Heart left ventricle (tissue), 16 donors: ENCODE measurements at regions not wholly inside any gene's neighbourhood (a gene's known extent, or its start where the extent isn't known, plus 50 kb on each side); places are given as distances from the start of the nearest gene placed in this dataset.

Experiments used
- ATAC-seq, 4 donors: fragments of 200-7000 bp; cut with Tn5 transposase; one replicate each; pipeline ENCODE4 v1.9.1; 2020 to 2022; ENCODE audit warnings: moderate library complexity in 4 of 4, mild to moderate bottlenecking in 3 of 4, moderate number of reproducible peaks in 1 of 4
- DNase-seq, 5 donors: peaks; one replicate each; pipeline ENCODE4 v3.0.0-alpha.2; 2020
- H3K27ac ChIP-seq, 12 donors: fragments of 200-600 bp; sonication (generic) in 4 of 12; one replicate each; pipeline versions ENCODE4 v1.5.0 to v1.8.0; 2016 to 2022; ENCODE audit warnings: mild to moderate bottlenecking in 2 of 12
- H3K27me3 ChIP-seq, 9 donors: fragments of 200-600 bp; sonication (generic) in 2 of 9; one replicate each; pipeline versions ENCODE4 v1.5.1 to v1.8.0; 2016 to 2022; ENCODE audit warnings: mild to moderate bottlenecking in 3 of 9
- H3K36me3 ChIP-seq, 9 donors: fragments of 200-600 bp; sonication (generic) in 2 of 9; one replicate each; pipeline versions ENCODE4 v1.5.0 to v1.8.0; 2018 to 2022; ENCODE audit warnings: mild to moderate bottlenecking in 2 of 9
- H3K4me1 ChIP-seq, 12 donors: fragments of 200-600 bp; sonication (generic) in 4 of 12; one replicate each; pipeline versions ENCODE4 v1.5.0 to v1.8.0; 2016 to 2022; ENCODE audit warnings: mild to moderate bottlenecking in 3 of 12
- H3K4me3 ChIP-seq, 12 donors: fragments of 200-600 bp; sonication (generic) in 4 of 12; one replicate each; pipeline versions ENCODE4 v1.5.0 to v1.8.0; 2017 to 2022; ENCODE audit warnings: mild to moderate bottlenecking in 9 of 12, moderate library complexity in 4 of 12
- H3K9me3 ChIP-seq, 12 donors: fragments of 200-600 bp; sonication (generic) in 4 of 12; one replicate each; pipeline versions ENCODE4 v1.5.0 to v1.8.0; 2016 to 2022; ENCODE audit warnings: mild to moderate bottlenecking in 1 of 12
- POLR2A ChIP-seq, 2 donors: fragments of 450-650 bp; IDR thresholded peaks; one replicate each; pipeline ENCODE4 v1.6.1; 2017; ENCODE audit warnings: antibody characterized with exemption in 2 of 2, mild to moderate bottlenecking in 2 of 2, moderate library complexity in 2 of 2
- WGBS, 4 donors: extraction: QIAGEN DNeasy Blood & Tissue Kit in 2 of 4; methylation state at CpG; one replicate each; pipeline versions ENCODE4 v1.1.5 to v1.1.7; 2013 to 2018; 5-methylcytosine and 5-hydroxymethylcytosine counted together
- intact Hi-C, 10 donors: fragments of 100-400 bp; cut with DNase I; formaldehyde crosslinking; loops; one replicate each; pipeline versions ENCODE4 v1.11.1 to v1.14.2; 2022
- TF ChIP-seq, protein P1 (sequence below), 12 donors: fragments of 200-600 bp; sonication (generic) in 4 of 12; IDR thresholded peaks; one replicate each; pipeline versions ENCODE4 v1.5.0 to v1.8.0; 2018 to 2022; ENCODE audit warnings: antibody characterized with exemption in 12 of 12, mild to moderate bottlenecking in 5 of 12
- donor health status: ischemic (EF 13 %, LVEDD 7.1; RV severe dilation, severe dysfunction).
- donor health status: healthy with polysubstance abuse.
- donor health status: DM: no; HTN: yes; CAD: no.
- donor health status: DM: no; HTN: no; CAD: no.
- donor health status: ischemic (EF 25% LVEDD 6.9; RV normal size, moderate dysfunction).
- donor health status: ischemic (EF 25% LVEDD 5.7; RV mildly dilated, moderate dysfunction).
- donor health status: healthy.
- donor health status: DM: yes; HTN: yes; CAD: no.
- donor health status: ischemic (EF 35%, LVEDD 5.7; RV mildly dilated, moderate dysfunction).
- donor health status: nonischemic (EF 11% LVEDD 7.7; RV severe dilation, severe dysfunction).
- donor health status: DM: yes; HTN: yes; CAD: no.
- donor health status: PGD.
- donor health status: ischemic (EF 29% LVEDD 5.4; RV normal size, mild dysfunction).
- donor health status: nonischemic (EF 23%, LVEDD 6.1; RV moderate dilation, normal function).

DNA sequence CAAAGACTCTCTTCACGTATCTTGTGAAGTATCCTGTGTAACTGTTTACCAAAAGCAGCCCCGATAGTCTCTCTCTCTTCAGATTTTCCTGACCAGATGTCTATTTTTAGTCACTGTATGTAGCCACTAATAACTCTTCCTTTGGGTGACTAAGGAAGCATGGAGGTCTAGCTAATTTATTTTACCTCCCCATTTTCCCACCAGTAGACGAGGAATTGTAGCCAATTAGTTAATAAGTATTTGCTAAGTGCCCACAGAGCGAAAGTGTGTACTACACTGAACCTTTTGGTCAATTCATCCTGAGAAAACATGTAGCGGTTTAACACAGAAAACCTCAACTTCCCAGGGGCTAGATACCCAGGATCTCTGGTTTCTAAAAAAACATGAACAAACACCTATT is 180.6 kb downstream of the TBX18 start:
- Histone ChIP-seq H3K4me1 (no peaks in the 10 kb centered on the region), H3K27ac (no peak overlapping the region), H3K4me3 (no peak overlapping the region), H3K9me3 (peaks cover 0 to 3% (median 0%) of the 10 kb centered on the region in 12 donors), H3K27me3 (no peaks in the 10 kb centered on the region), H3K36me3 (no peaks in the 10 kb centered on the region)
- intact Hi-C loops, result no loop called here
- DNase-seq, result no peak
- 40 to 50% (median 45%) methylated on average over 5 of the region's 5 CpGs for WGBS, 4 donors
- no peak for ATAC-seq
- TF ChIP-seq, protein P1, sequence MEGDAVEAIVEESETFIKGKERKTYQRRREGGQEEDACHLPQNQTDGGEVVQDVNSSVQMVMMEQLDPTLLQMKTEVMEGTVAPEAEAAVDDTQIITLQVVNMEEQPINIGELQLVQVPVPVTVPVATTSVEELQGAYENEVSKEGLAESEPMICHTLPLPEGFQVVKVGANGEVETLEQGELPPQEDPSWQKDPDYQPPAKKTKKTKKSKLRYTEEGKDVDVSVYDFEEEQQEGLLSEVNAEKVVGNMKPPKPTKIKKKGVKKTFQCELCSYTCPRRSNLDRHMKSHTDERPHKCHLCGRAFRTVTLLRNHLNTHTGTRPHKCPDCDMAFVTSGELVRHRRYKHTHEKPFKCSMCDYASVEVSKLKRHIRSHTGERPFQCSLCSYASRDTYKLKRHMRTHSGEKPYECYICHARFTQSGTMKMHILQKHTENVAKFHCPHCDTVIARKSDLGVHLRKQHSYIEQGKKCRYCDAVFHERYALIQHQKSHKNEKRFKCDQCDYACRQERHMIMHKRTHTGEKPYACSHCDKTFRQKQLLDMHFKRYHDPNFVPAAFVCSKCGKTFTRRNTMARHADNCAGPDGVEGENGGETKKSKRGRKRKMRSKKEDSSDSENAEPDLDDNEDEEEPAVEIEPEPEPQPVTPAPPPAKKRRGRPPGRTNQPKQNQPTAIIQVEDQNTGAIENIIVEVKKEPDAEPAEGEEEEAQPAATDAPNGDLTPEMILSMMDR (IDR thresholded peaks at IDR 0.05), result no peak
- TF ChIP-seq POLR2A (IDR thresholded peaks at IDR 0.05), result no peak

DNA sequence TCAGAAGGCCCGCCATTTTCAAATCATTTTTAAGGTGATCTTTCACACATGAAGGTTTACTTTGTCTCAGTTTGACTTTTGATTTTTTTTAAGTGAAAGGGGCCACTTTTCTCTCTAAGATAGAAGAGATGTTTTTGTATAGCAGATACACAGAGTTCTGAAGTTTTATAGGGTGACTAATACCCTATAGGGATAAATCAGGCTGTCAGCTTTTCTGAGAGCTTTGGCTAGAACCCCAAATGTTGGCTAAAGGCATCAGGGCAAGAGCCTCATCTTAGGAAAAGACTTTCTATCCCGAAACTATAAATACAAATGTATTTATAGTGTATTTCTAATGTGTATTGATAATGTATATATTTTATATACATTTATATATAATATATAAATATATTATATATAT is 181.4 kb downstream of the TBX18 start:
- H3K27ac ChIP-seq, result no peak overlapping the region
- no peak for ATAC-seq
- H3K4me3 ChIP-seq, result no peak overlapping the region
- H3K36me3 ChIP-seq, result no peaks in the 10 kb centered on the region
- no peak for TF ChIP-seq POLR2A (IDR thresholded peaks at IDR 0.05)
- TF ChIP-seq, protein P1 (IDR thresholded peaks at IDR 0.05), result no peak
- no peak for DNase-seq
- H3K9me3 ChIP-seq, result peaks cover 0 to 3% (median 0%) of the 10 kb centered on the region in 12 donors
- no peaks in the 10 kb centered on the region for H3K27me3 ChIP-seq
- WGBS, 4 donors, result 75 to 84% (median 81%) methylated on average over 2 of the region's 2 CpGs
- intact Hi-C loops, result no loop called here
- no peaks in the 10 kb centered on the region for H3K4me1 ChIP-seq

GRCh38 chr6:84581494-84582259 is 182.7 kb downstream of the TBX18 start:
- DNase-seq (no peak), ATAC-seq (no peak)
- Histone ChIP-seq H3K4me1 (no peaks in the 10 kb centered on the region), H3K4me3 (no peak overlapping the region), H3K27ac (no peak overlapping the region), H3K36me3 (no peaks in the 10 kb centered on the region), H3K9me3 (peaks cover 0 to 3% (median 0%) of the 10 kb centered on the region in 12 donors), H3K27me3 (no peaks in the 10 kb centered on the region)
- intact Hi-C loops, result no loop called here
- TF ChIP-seq POLR2A (IDR thresholded peaks at IDR 0.05), result no peak
- TF ChIP-seq, protein P1 (IDR thresholded peaks at IDR 0.05), result no peak
- WGBS, 4 donors, result 69 to 75% (median 72%) methylated on average over 4 of the region's 4 CpGs

DNA sequence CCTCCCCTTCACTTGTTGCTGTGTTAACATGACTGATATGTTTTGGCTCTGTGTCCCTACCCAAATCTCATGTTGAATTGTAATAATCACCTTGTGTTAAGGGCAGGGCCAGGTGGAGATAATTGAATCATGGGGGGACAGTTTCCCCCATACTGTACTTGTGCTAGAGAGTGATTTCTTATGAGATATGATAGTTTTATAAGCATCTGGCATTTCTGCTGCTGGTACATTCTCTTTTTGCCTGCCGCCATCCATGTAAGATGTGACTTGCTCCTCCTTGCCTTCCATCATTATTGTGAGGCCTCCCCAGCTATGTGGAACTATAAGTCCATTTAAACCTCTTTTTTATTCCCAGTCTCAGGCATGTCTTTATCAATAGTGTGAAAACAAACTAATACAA is 185.0 kb downstream of the TBX18 start:
- H3K4me3 ChIP-seq, result no peak overlapping the region
- 0 to 40% (median 0%) methylated on average over 1 of the region's 1 CpG for WGBS, 4 donors
- ATAC-seq (no peak), DNase-seq (no peak)
- no peaks in the 10 kb centered on the region for H3K36me3 ChIP-seq
- no peak overlapping the region for H3K27ac ChIP-seq
- intact Hi-C loops, result no loop called here
- no peaks in the 10 kb centered on the region for H3K27me3 ChIP-seq
- peaks cover 0 to 3% (median 0%) of the 10 kb centered on the region in 12 donors for H3K9me3 ChIP-seq
- TF ChIP-seq POLR2A (IDR thresholded peaks at IDR 0.05), result no peak
- TF ChIP-seq, protein P1 (IDR thresholded peaks at IDR 0.05), result no peak
- no peaks in the 10 kb centered on the region for H3K4me1 ChIP-seq
